Globus pallidus (tissue), 1 donor: ENCODE measurements at regions not wholly inside any gene's neighbourhood (a gene's known extent, or its start where the extent isn't known, plus 50 kb on each side); places are given as distances from the start of the nearest gene placed in this dataset.
"Not testable (repeated sequence)": the region's sequence is repeated elsewhere in the genome, so short reads cannot be mapped to it uniquely, and the experiment has no call there.

Experiments used
- DNase-seq: peaks from one replicate; pipeline ENCODE4 v3.0.0-alpha.2; 2015; ENCODE audit warnings: low spot score

GRCh38 chr4:141459020-141459419, 177.4 kb upstream of the IL15 start:
- no peak for DNase-seq

GRCh38 chr4:141462361-141462760, 174.0 kb upstream of the IL15 start:
- no peak for DNase-seq

GRCh38 chr4:141463678-141464077, 172.7 kb upstream of the IL15 start:
- DNase-seq, result no peak

GRCh38 chr4:141464366-141464765, 172.0 kb upstream of the IL15 start:
- DNase-seq, result no peak

- no peak for DNase-seq
Observed at GRCh38 chr4:141465171-141465570, 171.2 kb upstream of the IL15 start.

GRCh38 chr4:141467225-141467624, 169.2 kb upstream of the IL15 start:
- no peak for DNase-seq

- DNase-seq, result no peak
Observed at GRCh38 chr4:141469392-141469791, 167.0 kb upstream of the IL15 start.

GRCh38 chr4:141473026-141473540, 163.3 kb upstream of the IL15 start:
- no peak for DNase-seq

GRCh38 chr4:141473952-141474351, 162.4 kb upstream of the IL15 start:
- DNase-seq, result no peak

- no peak for DNase-seq
Observed at GRCh38 chr4:141480950-141481349, 155.4 kb upstream of the IL15 start.

GRCh38 chr4:141484298-141484697, 152.1 kb upstream of the IL15 start:
- not testable (repeated sequence) for DNase-seq

- DNase-seq, result no peak
Observed at GRCh38 chr4:141486375-141486997, 149.9 kb upstream of the IL15 start.

GRCh38 chr4:141497627-141498026, 138.8 kb upstream of the IL15 start:
- DNase-seq, result no peak

- DNase-seq, result no peak
Observed at GRCh38 chr4:141499261-141499853, 137.0 kb upstream of the IL15 start.

- no peak for DNase-seq
Observed at GRCh38 chr4:141501395-141501794, 135.0 kb upstream of the IL15 start.

GRCh38 chr4:141501931-141502330, 134.5 kb upstream of the IL15 start:
- no peak for DNase-seq

GRCh38 chr4:141502755-141503154, 133.6 kb upstream of the IL15 start:
- no peak for DNase-seq

GRCh38 chr4:141503260-141503659, 133.1 kb upstream of the IL15 start:
- no peak for DNase-seq

- DNase-seq, result no peak
Observed at GRCh38 chr4:141511055-141511454, 125.3 kb upstream of the IL15 start.

- no peak for DNase-seq
Observed at GRCh38 chr4:141513866-141514265, 122.5 kb upstream of the IL15 start.

GRCh38 chr4:141518222-141518621, 118.2 kb upstream of the IL15 start:
- DNase-seq, result no peak

- DNase-seq, result no peak
Observed at GRCh38 chr4:141524116-141524515, 112.3 kb upstream of the IL15 start.

- no peak for DNase-seq
Observed at GRCh38 chr4:141524841-141525240, 111.5 kb upstream of the IL15 start.

- no peak for DNase-seq
Observed at GRCh38 chr4:141530627-141531026, 105.8 kb upstream of the IL15 start.
